Adrenal gland (tissue), 9 donors: ENCODE measurements at regions not wholly inside any gene's neighbourhood (a gene's known extent, or its start where the extent isn't known, plus 50 kb on each side); places are given as distances from the start of the nearest gene placed in this dataset.

Experiments
- DNase-seq, 7 donors: peaks; one replicate each; pipeline ENCODE4 v3.0.0-alpha.2; 2019 to 2020
- H3K27ac ChIP-seq, 5 donors: fragments of 200-600 bp; sonication (generic) in 4 of 5; 1 replicate in 3 of 5; 2 replicates in 2 of 5; pipeline versions ENCODE4 v1.5.1 to v1.8.0; 2016 to 2020; ENCODE audit warnings: mild to moderate bottlenecking in 1 of 5
- H3K27me3 ChIP-seq: fragments of 200-600 bp; 2 replicates; pipeline ENCODE4 v1.8.0; 2021
- H3K36me3 ChIP-seq, 2 donors: fragments of 200-600 bp; replicated peaks in 1 of 2; 1 replicate in 1 of 2; 2 replicates in 1 of 2; pipeline versions ENCODE4 v1.5.1 to v1.8.0; 2018 to 2022
- H3K4me1 ChIP-seq, 2 donors: fragments of 200-600 bp; replicated peaks in 1 of 2; 1 replicate in 1 of 2; 2 replicates in 1 of 2; pipeline versions ENCODE4 v1.5.1 to v1.8.0; 2018 to 2021
- H3K4me3 ChIP-seq, 4 donors: fragments of 200-600 bp; sonication (generic) in 3 of 4; one replicate each; pipeline ENCODE4 v1.5.1; 2016 to 2018
- H3K9me3 ChIP-seq, 3 donors: fragments of 200-600 bp; sonication (generic) in 1 of 3; replicated peaks in 1 of 3; 1 replicate in 2 of 3; 2 replicates in 1 of 3; pipeline versions ENCODE4 v1.5.1 to v1.8.0; 2016 to 2021
- CTCF ChIP-seq, 6 experiments: fragments of 450-650 bp in 4 of 6; fragments of 200-600 bp in 2 of 6; sonication (generic) in 1 of 6; IDR thresholded peaks; 1 replicate in 5 of 6; 2 replicates in 1 of 6; pipeline versions ENCODE4 v1.5.1 to v1.8.0; 2016 to 2021; ENCODE audit warnings: antibody characterized with exemption in 6 of 6, mild to moderate bottlenecking in 2 of 6, moderate library complexity in 1 of 6
- POLR2A ChIP-seq, 2 donors: fragments of 450-650 bp; IDR thresholded peaks; one replicate each; pipeline ENCODE4 v1.6.1; 2017; ENCODE audit warnings: antibody characterized with exemption in 2 of 2, mild to moderate bottlenecking in 2 of 2, moderate library complexity in 1 of 2
- WGBS, 4 donors: extraction: QIAGEN DNeasy Blood & Tissue Kit in 2 of 4; methylation state at CpG; one replicate each; pipeline versions ENCODE4 v1.1.5 to v1.1.7; 2013 to 2017; 5-methylcytosine and 5-hydroxymethylcytosine counted together
- intact Hi-C, 2 donors: fragments of 100-400 bp; cut with DNase I; formaldehyde crosslinking; loops; one replicate each; pipeline versions ENCODE4 v1.14.1 to v1.15.0; 2022 to 2023
- donor health status: healthy with polysubstance abuse.
- donor health status: Bipolar disorder and iron deficiency.
- donor health status: DM: yes; HTN: yes; CAD: no.
- donor health status: DM: no; HTN: no; CAD: no.
- donor health status: DM: no; HTN: no; CAD: no.

- 51 to 59% (median 54%) methylated on average over 7 of the region's 7 CpGs for WGBS, 4 donors
- Histone ChIP-seq H3K36me3 (no peaks in the 10 kb centered on the region), H3K9me3 (no peaks in the 10 kb centered on the region), H3K4me3 (no peak overlapping the region), H3K27me3 (no peaks in the 10 kb centered on the region), H3K4me1 (no peaks in the 10 kb centered on the region), H3K27ac (no peak overlapping the region)
- no peak for TF ChIP-seq POLR2A (IDR thresholded peaks at IDR 0.05)
- TF ChIP-seq CTCF (IDR thresholded peaks at IDR 0.05): no peak
- intact Hi-C loops: no loop called here
- DNase-seq: no peak
Observed at GRCh38 chr1:112344754-112345423, 51.1 kb upstream of the CTTNBP2NL start.
